Astrocyte of the cerebellum (primary cell): ENCODE measurements at regions not wholly inside any gene's neighbourhood (a gene's known extent, or its start where the extent isn't known, plus 50 kb on each side); places are given as distances from the start of the nearest gene placed in this dataset.

Source experiments
- DNase-seq: peaks from one replicate; pipeline ENCODE4 v3.0.0-alpha.2; 2011; ENCODE audit warnings: low read depth
- H3K4me3 ChIP-seq: 2 replicates; pipeline ENCODE4 v1.5.1; 2011; ENCODE audit warnings: mild to moderate bottlenecking, low read depth, low read length, moderate library complexity
- CTCF ChIP-seq: IDR thresholded peaks from 2 replicates; pipeline ENCODE4 v1.5.1; 2012; ENCODE audit warnings: low read length, low read depth, moderate library complexity, mild to moderate bottlenecking; ENCODE audit errors: missing control alignments
- in situ Hi-C: cut with HindIII; loops from 2 replicates; pipeline ENCODE4 v1.10.0; 2017; ENCODE audit warnings: low sequenced_read_pairs

- TF ChIP-seq CTCF, result no peak
- no peak overlapping the region for H3K4me3 ChIP-seq
- in situ Hi-C loops, result no loop called here
- DNase-seq, result no peak
Observed at GRCh38 chr5:60517094-60517694, 182.8 kb downstream of the DEPDC1B start.

- no peak for DNase-seq
- TF ChIP-seq CTCF, result no peak
- H3K4me3 ChIP-seq, result no peak overlapping the region
- in situ Hi-C loops, result no loop called here
Observed at GRCh38 chr5:60516688-60517087, 183.3 kb downstream of the DEPDC1B start.

- no peak overlapping the region for H3K4me3 ChIP-seq
- no peak for TF ChIP-seq CTCF
- in situ Hi-C loops, result no loop called here
- no peak for DNase-seq
Observed at GRCh38 chr5:60514152-60514551, 185.8 kb downstream of the DEPDC1B start.

- TF ChIP-seq CTCF, result no peak
- DNase-seq, result no peak
- in situ Hi-C loops, result no loop called here
- H3K4me3 ChIP-seq, result no peak overlapping the region
Observed at GRCh38 chr5:60512117-60512516, 187.8 kb downstream of the DEPDC1B start.

- TF ChIP-seq CTCF, result no peak
- in situ Hi-C loops, result no loop called here
- no peak for DNase-seq
- no peak overlapping the region for H3K4me3 ChIP-seq
Observed at GRCh38 chr5:60510663-60511062, 189.3 kb downstream of the DEPDC1B start.

- no peak overlapping the region for H3K4me3 ChIP-seq
- in situ Hi-C loops, result no loop called here
- no peak for DNase-seq
- TF ChIP-seq CTCF, result no peak
Observed at GRCh38 chr5:60510049-60510448, 189.9 kb downstream of the DEPDC1B start.

- no peak for TF ChIP-seq CTCF
- in situ Hi-C loops, result no loop called here
- no peak overlapping the region for H3K4me3 ChIP-seq
- no peak for DNase-seq
Observed at GRCh38 chr5:60509519-60509918, 190.4 kb downstream of the DEPDC1B start.
